PFSK-1 (cell line): ENCODE measurements at regions not wholly inside any gene's neighbourhood (a gene's known extent, or its start where the extent isn't known, plus 50 kb on each side); places are given as distances from the start of the nearest gene placed in this dataset.

Source experiments
- POLR2AphosphoS5 ChIP-seq: IDR thresholded peaks from 2 replicates; pipeline ENCODE4 v1.6.1; 2012; ENCODE audit warnings: low read depth, mild to moderate bottlenecking, control low read depth, low read length, moderate library complexity
- REST ChIP-seq, 2 experiments: IDR thresholded peaks; 2 replicates each; pipeline versions ENCODE4 v1.6.1 to v1.8.0; 2011 to 2012; ENCODE audit warnings: low read depth in 2 of 2, low read length in 2 of 2, control low read depth in 1 of 2, inconsistent platforms in 1 of 2, mild to moderate bottlenecking in 1 of 2, moderate library complexity in 1 of 2; ENCODE audit not compliant: insufficient read depth in 1 of 2
- SIN3A ChIP-seq: IDR thresholded peaks from 2 replicates; pipeline ENCODE4 v1.6.1; 2012; ENCODE audit warnings: mild to moderate bottlenecking, low read length, moderate library complexity, borderline replicate concordance; ENCODE audit not compliant: insufficient read depth
- TAF1 ChIP-seq: IDR thresholded peaks from 2 replicates; pipeline ENCODE4 v1.6.1; 2012; ENCODE audit warnings: low read length, control low read depth, borderline replicate concordance; ENCODE audit not compliant: insufficient read depth

GRCh38 chr15:29418178-29418577 is 148.6 kb upstream of the NSMCE3 start:
- TF ChIP-seq REST (IDR thresholded peaks at IDR 0.05; ENCODE audit: insufficient read depth in 1 of 2, low read depth in 2 of 2, low read length in 2 of 2) (no peak), TAF1 (no peak), SIN3A (no peak), POLR2AphosphoS5 (no peak)
